NCI-H460 (cell line): ENCODE measurements at regions not wholly inside any gene's neighbourhood (a gene's known extent, or its start where the extent isn't known, plus 50 kb on each side); places are given as distances from the start of the nearest gene placed in this dataset.
"Not testable (repeated sequence)": the region's sequence is repeated elsewhere in the genome, so short reads cannot be mapped to it uniquely, and the experiment has no call there.

Experiments used
- DNase-seq: peaks from one replicate; pipeline ENCODE4 v3.0.0-alpha.2; 2016; ENCODE audit warnings: low read depth; ENCODE audit errors: extremely low read depth

DNA sequence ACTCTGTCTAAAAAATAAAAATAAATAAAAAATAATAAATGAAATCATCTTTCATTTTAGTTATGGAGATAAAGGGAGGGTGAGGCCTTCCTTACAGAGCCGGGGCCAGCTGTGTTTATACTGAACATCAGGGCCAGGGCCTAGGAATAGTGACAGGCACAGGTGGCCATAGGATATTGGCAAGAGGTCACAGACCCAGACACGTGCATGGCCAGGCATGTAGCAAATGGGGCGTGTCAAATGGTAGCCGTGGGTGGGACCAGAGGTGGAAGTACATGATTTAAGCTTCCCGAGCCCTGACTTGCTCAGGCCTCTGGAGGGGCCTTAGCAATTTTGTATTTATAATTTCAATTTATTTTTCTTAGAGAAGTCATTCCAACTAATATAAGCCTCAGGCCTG, 353.0 kb downstream of the ANKRD30A start:
- no peak for DNase-seq

DNA sequence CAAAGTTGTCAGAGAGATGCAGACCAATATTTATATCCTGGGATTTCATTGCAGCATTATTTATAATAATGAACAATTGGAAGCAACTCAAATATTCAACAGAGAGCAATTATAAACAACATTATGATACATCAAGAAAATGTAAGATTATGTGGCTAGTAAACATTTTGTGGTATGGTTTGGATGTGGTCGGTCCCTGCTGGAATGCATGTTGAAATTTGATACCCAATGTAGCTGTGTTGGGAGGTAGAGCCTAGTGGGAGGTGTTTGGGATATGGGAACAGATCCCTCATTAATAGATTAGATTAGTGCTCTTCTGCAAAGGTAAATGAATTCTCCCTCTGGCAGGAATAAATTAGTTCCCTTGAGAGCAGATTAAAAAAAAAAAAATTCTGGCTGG, 350.9 kb downstream of the ANKRD30A start:
- DNase-seq = no peak

DNA sequence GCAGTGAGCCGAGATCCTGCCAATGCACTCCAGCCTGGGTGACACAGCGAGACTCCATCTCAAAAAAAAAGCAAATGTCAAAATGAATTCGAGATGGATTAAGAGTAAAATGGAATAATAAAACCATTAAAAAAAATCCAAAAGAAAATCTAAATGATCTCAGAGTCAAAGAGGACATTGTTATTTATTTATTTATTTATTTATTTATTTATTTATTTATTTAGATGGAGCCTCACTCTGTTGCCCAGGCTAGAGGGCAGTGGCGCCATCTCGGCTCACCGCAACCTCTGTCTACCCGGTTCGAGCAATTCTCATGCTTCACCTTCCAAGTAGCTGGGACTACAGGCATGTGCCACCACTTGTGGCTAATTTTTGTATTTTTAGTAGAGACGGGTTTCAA, 349.2 kb downstream of the ANKRD30A start:
- no peak for DNase-seq

DNA sequence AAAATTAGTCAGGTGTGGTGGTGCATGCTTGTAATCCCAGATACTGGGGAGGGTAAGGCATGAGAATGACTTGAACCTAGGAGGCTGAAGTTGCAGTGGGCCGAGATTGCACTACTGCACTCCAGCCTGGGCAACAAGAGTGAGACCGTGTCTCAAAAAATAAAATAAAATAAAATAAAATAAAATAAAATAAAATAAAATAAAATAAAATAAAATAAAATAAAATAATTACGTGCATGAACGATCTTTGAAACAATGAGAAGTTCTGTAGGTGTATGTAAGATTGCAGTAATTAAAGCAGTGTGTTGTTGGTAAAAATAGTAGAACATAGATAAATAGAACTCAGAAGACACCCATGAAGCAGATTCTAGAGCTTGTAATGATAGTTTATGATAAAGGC, 348.5 kb downstream of the ANKRD30A start:
- no peak for DNase-seq

DNA sequence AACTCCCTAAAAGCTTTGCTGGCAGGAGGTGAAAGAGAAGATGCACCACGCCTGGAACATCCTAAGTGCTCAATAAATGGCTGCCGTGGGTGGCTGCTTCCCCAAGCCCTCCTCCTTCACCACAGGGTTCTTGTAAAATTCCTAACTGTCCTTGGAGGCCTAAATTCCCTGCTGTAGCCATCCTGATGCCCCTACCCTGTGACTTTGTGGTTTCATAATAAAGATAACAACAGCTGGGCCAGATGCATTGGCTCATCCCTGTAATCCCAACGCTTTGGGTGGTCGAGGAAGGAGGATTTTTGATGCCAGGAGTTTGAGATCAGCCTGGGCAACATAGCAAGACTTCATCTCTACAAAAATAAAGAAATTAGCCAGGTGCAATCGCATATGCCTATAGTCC, 341.8 kb downstream of the ANKRD30A start:
- DNase-seq = no peak

DNA sequence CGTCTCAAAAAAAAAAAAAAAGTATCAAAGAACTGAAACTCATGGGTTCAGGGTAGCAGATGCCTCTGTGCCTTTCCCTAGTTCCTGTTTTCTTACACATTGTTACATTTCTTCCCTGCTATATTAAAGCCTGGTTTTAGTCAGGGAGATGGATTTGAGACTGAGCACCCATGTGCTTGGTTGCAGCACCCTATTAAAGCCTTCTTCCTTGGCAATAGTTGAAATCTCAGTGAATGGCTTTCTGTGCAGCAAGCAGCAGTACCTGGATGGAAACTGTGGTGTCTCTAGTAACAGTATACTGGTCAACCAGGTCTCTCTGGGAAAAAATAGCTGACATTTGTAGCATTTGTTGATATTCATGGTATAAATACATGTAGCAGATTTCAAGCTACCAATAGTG, 331.1 kb downstream of the ANKRD30A start:
- no peak for DNase-seq

DNA sequence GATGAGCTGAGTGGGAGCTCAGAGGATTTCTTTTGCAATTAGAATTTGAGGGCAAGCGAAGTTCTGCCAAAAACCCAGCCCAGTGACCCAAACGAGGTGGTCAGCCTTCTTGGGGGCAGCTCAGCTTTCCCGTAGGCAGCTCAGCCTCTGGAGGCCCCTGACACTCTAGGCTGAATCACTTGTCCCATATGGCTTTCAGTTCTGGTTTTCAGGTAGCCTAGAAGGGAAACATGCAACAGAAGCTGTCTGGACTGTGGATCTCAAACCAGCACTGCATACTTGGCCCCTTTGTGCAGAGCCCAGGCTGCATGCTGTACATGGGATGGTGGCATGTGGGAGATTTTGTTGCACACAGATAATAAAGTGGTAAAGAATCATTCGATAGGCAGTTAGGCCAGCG, 322.8 kb downstream of the ANKRD30A start:
- no peak for DNase-seq

DNA sequence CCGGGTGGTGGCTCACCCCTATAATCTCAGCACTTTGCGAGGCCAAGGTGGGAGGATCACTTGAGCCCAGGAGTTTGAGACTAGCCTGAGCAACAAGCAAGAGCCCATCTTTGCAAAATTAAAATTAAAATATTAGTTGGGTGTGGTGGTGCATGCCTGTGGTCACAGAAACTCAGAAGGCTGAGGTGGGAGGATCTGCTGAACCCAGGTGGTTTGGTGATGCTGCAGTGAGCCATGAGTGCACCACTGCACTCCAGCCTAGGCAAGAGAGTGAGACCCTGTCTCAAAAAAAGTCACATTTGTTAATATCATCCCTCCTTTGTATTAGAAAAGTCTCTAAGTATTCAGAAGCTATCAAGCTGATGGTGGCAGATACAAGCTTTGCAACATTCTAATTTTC, 317.5 kb downstream of the ANKRD30A start:
- DNase-seq = no peak

DNA sequence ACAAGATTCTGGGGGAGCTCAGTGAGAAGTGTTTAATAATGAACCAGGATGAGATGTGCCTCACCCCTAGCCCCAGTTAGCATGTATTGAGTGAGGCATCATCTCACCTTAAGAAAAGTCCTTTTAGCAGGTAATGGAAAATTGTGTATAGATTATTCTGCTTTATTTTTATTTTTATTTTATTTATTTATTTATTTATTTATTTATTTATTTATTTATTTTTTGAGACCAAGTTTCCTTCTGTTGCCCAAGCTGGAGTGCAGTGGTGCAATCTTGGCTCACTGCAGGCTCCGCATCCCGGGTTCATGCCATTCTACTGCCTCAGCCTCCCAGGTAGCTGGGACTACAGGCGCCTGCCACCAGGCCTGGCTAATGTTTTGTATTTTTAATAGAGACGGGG, 315.8 kb downstream of the ANKRD30A start:
- not testable (repeated sequence) for DNase-seq

DNA sequence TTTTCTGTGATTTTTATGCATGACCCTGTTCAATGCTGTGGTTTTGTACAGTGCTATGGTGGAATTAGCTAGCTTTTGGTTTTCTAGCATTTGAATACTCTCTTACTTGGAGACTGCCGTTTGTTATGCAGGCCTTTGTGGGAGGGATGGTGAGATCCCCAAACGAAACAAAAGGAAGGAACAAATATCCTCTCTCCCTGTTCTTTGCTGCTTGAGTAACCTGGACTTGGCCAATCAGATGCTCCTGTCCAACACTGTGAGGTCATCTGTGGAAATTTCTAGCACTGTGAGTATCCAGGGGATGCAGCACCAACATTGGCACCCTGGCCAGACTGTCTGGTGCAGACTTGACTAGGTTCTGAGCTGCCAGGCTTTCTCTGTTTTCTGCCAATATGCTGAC, 314.4 kb downstream of the ANKRD30A start:
- DNase-seq = no peak

DNA sequence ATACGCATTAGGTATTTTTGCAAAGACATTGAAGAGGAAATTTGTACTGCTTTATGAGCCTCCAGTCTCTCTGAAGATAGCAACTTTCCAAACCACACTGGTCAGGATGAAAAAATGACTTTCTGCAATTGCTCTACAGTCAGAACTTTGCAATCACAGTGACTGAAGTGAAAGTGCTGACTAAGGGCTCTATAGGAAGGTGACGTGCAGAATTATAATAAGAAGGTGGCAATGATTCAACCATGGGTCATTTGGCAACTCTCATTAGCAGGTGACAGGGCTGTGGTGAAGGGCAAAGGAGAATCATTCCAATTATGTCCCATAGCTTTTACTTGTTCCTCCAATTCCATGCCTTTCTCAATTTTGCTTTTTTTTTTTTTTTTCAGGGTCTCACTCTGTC, 311.0 kb downstream of the ANKRD30A start:
- DNase-seq = no peak

DNA sequence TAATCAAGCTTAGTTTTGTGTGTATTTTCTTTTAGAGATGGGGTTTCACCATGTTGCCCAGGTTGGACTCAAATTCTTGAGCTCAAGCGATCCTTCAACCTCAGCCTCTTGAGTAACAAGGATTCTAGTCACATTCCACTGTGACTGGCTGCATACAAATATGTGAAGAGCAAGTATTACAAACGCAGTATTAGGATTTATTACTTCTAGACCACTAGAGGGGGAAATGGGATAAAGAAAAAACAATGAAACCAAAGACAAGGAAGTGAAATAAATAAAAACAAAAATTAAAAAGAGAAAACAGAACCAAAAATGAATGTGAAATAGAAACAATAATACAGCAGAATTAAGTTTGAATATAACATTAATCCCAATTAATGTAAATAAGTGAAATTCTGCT, 308.7 kb downstream of the ANKRD30A start:
- no peak for DNase-seq
